Adrenal gland (tissue), 5 donors: ENCODE measurements at regions not wholly inside any gene's neighbourhood (a gene's known extent, or its start where the extent isn't known, plus 50 kb on each side); places are given as distances from the start of the nearest gene placed in this dataset.

Source experiments
- POLR2A ChIP-seq, 2 donors: fragments of 450-650 bp; IDR thresholded peaks; one replicate each; pipeline ENCODE4 v1.6.1; 2017; ENCODE audit warnings: antibody characterized with exemption in 2 of 2, mild to moderate bottlenecking in 2 of 2, moderate library complexity in 1 of 2
- TF ChIP-seq, protein P1 (sequence below), 6 experiments: fragments of 450-650 bp in 4 of 6; fragments of 200-600 bp in 2 of 6; sonication (generic) in 1 of 6; IDR thresholded peaks; 1 replicate in 5 of 6; 2 replicates in 1 of 6; pipeline versions ENCODE4 v1.5.1 to v1.8.0; 2016 to 2021; ENCODE audit warnings: antibody characterized with exemption in 6 of 6, mild to moderate bottlenecking in 2 of 6, moderate library complexity in 1 of 6
- donor health status: DM: no; HTN: no; CAD: no.

- TF ChIP-seq, protein P1, sequence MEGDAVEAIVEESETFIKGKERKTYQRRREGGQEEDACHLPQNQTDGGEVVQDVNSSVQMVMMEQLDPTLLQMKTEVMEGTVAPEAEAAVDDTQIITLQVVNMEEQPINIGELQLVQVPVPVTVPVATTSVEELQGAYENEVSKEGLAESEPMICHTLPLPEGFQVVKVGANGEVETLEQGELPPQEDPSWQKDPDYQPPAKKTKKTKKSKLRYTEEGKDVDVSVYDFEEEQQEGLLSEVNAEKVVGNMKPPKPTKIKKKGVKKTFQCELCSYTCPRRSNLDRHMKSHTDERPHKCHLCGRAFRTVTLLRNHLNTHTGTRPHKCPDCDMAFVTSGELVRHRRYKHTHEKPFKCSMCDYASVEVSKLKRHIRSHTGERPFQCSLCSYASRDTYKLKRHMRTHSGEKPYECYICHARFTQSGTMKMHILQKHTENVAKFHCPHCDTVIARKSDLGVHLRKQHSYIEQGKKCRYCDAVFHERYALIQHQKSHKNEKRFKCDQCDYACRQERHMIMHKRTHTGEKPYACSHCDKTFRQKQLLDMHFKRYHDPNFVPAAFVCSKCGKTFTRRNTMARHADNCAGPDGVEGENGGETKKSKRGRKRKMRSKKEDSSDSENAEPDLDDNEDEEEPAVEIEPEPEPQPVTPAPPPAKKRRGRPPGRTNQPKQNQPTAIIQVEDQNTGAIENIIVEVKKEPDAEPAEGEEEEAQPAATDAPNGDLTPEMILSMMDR (IDR thresholded peaks at IDR 0.05), result no peak
- TF ChIP-seq POLR2A (IDR thresholded peaks at IDR 0.05), result no peak
Observed at GRCh38 chr5:174555726-174556125, 168.7 kb upstream of the MSX2 start.
